ENCODE measurements at regions not wholly inside any gene's neighbourhood (a gene's known extent, or its start where the extent isn't known, plus 50 kb on each side); places are given as distances from the start of the nearest gene placed in this dataset.

- Histone ChIP-seq H3K4me1 (no peaks in the 10 kb centered on the region), H3K27me3 (ENCODE audit: low read depth) (no peaks in the 10 kb centered on the region), H3K4me3 (no peak overlapping the region), H3K9me3 (no peaks in the 10 kb centered on the region), H3K36me3 (replicated peaks) (no peaks in the 10 kb centered on the region)
- DNase-seq (ENCODE audit: low spot score in 2 of 2): no peak
- in situ Hi-C loops (cut with MboI; ENCODE audit: low sequenced_read_pairs): no loop called here
Observed at GRCh38 chr20:22352019-22352418, 232.4 kb downstream of the FOXA2 start.

- Histone ChIP-seq H3K9me3 (no peaks in the 10 kb centered on the region), H3K36me3 (replicated peaks) (no peaks in the 10 kb centered on the region), H3K27me3 (ENCODE audit: low read depth) (no peaks in the 10 kb centered on the region), H3K4me1 (no peaks in the 10 kb centered on the region), H3K4me3 (no peak overlapping the region)
- in situ Hi-C loops (cut with MboI; ENCODE audit: low sequenced_read_pairs): no loop called here
- no peak for DNase-seq (ENCODE audit: low spot score in 2 of 2)
Observed at GRCh38 chr20:22350624-22351023, 233.7 kb downstream of the FOXA2 start.

- H3K27me3 ChIP-seq (ENCODE audit: low read depth): no peaks in the 10 kb centered on the region
- H3K4me1 ChIP-seq: no peaks in the 10 kb centered on the region
- no peaks in the 10 kb centered on the region for H3K36me3 ChIP-seq (replicated peaks)
- H3K9me3 ChIP-seq: no peaks in the 10 kb centered on the region
- in situ Hi-C loops (cut with MboI; ENCODE audit: low sequenced_read_pairs): no loop called here
- DNase-seq (ENCODE audit: low spot score in 2 of 2): no peak
- no peak overlapping the region for H3K4me3 ChIP-seq
Observed at GRCh38 chr20:22348010-22348409, 236.4 kb downstream of the FOXA2 start.

- H3K36me3 ChIP-seq (replicated peaks): no peaks in the 10 kb centered on the region
- no peak for DNase-seq (ENCODE audit: low spot score in 2 of 2)
- in situ Hi-C loops (cut with MboI; ENCODE audit: low sequenced_read_pairs): no loop called here
- H3K27me3 ChIP-seq (ENCODE audit: low read depth): no peaks in the 10 kb centered on the region
- H3K4me3 ChIP-seq: no peak overlapping the region
- no peaks in the 10 kb centered on the region for H3K4me1 ChIP-seq
- no peaks in the 10 kb centered on the region for H3K9me3 ChIP-seq
Observed at GRCh38 chr20:22346716-22347115, 237.7 kb downstream of the FOXA2 start.

- Histone ChIP-seq H3K4me1 (no peaks in the 10 kb centered on the region), H3K4me3 (no peak overlapping the region), H3K9me3 (no peaks in the 10 kb centered on the region), H3K27me3 (ENCODE audit: low read depth) (no peaks in the 10 kb centered on the region), H3K36me3 (replicated peaks) (no peaks in the 10 kb centered on the region)
- no peak for DNase-seq (ENCODE audit: low spot score in 2 of 2)
- in situ Hi-C loops (cut with MboI; ENCODE audit: low sequenced_read_pairs): no loop called here
Observed at GRCh38 chr20:22343612-22344011, 240.8 kb downstream of the FOXA2 start.

GRCh38 chr20:22342410-22342809 lies 242.0 kb downstream of the FOXA2 start:
- no peak overlapping the region for H3K4me3 ChIP-seq
- in situ Hi-C loops (cut with MboI; ENCODE audit: low sequenced_read_pairs): no loop called here
- H3K4me1 ChIP-seq: no peaks in the 10 kb centered on the region
- H3K9me3 ChIP-seq: no peaks in the 10 kb centered on the region
- no peaks in the 10 kb centered on the region for H3K36me3 ChIP-seq (replicated peaks)
- DNase-seq (ENCODE audit: low spot score in 2 of 2): no peak
- H3K27me3 ChIP-seq (ENCODE audit: low read depth): no peaks in the 10 kb centered on the region

- Histone ChIP-seq H3K4me3 (no peak overlapping the region), H3K9me3 (no peaks in the 10 kb centered on the region), H3K27me3 (ENCODE audit: low read depth) (no peaks in the 10 kb centered on the region), H3K36me3 (replicated peaks) (no peaks in the 10 kb centered on the region), H3K4me1 (no peaks in the 10 kb centered on the region)
- DNase-seq (ENCODE audit: low spot score in 2 of 2): no peak
- in situ Hi-C loops (cut with MboI; ENCODE audit: low sequenced_read_pairs): no loop called here
Observed at GRCh38 chr20:22341508-22341907, 242.9 kb downstream of the FOXA2 start.

- no peaks in the 10 kb centered on the region for H3K36me3 ChIP-seq (replicated peaks)
- no peaks in the 10 kb centered on the region for H3K9me3 ChIP-seq
- no peaks in the 10 kb centered on the region for H3K4me1 ChIP-seq
- no peak overlapping the region for H3K4me3 ChIP-seq
- no peak for DNase-seq (ENCODE audit: low spot score in 2 of 2)
- H3K27me3 ChIP-seq (ENCODE audit: low read depth): no peaks in the 10 kb centered on the region
- in situ Hi-C loops (cut with MboI; ENCODE audit: low sequenced_read_pairs): loop anchor here (10.0 kb wide), 2 partner anchors 345 to 995 kb away; no protein-coding TSS in a partner anchor
Observed at GRCh38 chr20:22339946-22340345, 244.4 kb downstream of the FOXA2 start.

GRCh38 chr20:22339091-22339881 lies 245.1 kb downstream of the FOXA2 start:
- Histone ChIP-seq H3K4me1 (no peaks in the 10 kb centered on the region), H3K36me3 (replicated peaks) (no peaks in the 10 kb centered on the region), H3K9me3 (no peaks in the 10 kb centered on the region), H3K4me3 (no peak overlapping the region), H3K27me3 (ENCODE audit: low read depth) (no peaks in the 10 kb centered on the region)
- peak; percentile 58 to 61 for DNase-seq (ENCODE audit: low spot score in 2 of 2)
- in situ Hi-C loops (cut with MboI; ENCODE audit: low sequenced_read_pairs): loop anchor here (10.0 kb wide), 2 partner anchors 346 to 996 kb away; no protein-coding TSS in a partner anchor

GRCh38 chr20:22338140-22338708 lies 246.1 kb downstream of the FOXA2 start:
- H3K36me3 ChIP-seq (replicated peaks): no peaks in the 10 kb centered on the region
- in situ Hi-C loops (cut with MboI; ENCODE audit: low sequenced_read_pairs): loop anchor here (10.0 kb wide), 2 partner anchors 347 to 997 kb away; no protein-coding TSS in a partner anchor

GRCh38 chr20:22335210-22335609 lies 249.2 kb downstream of the FOXA2 start:
- Histone ChIP-seq H3K36me3 (replicated peaks) (no peaks in the 10 kb centered on the region), H3K4me1 (no peaks in the 10 kb centered on the region), H3K4me3 (no peak overlapping the region), H3K9me3 (no peaks in the 10 kb centered on the region), H3K27me3 (ENCODE audit: low read depth) (no peaks in the 10 kb centered on the region)
- DNase-seq (ENCODE audit: low spot score in 2 of 2): no peak
- in situ Hi-C loops (cut with MboI; ENCODE audit: low sequenced_read_pairs): loop anchor here (10.0 kb wide), 2 partner anchors 350 to 1000 kb away; no protein-coding TSS in a partner anchor

More at GRCh38 chr20:22338140-22338708, 246.1 kb downstream of the FOXA2 start:
- Histone ChIP-seq H3K9me3 (no peaks in the 10 kb centered on the region), H3K4me3 (no peak overlapping the region), H3K4me1 (no peaks in the 10 kb centered on the region), H3K27me3 (ENCODE audit: low read depth) (no peaks in the 10 kb centered on the region)
- no peak for DNase-seq (ENCODE audit: low spot score in 2 of 2)

GRCh38 chr20:22333885-22334545 lies 250.4 kb downstream of the FOXA2 start:
- DNase-seq (ENCODE audit: low spot score in 2 of 2): peak; percentile 40 to 71
- Histone ChIP-seq H3K27me3 (ENCODE audit: low read depth) (no peaks in the 10 kb centered on the region), H3K9me3 (no peaks in the 10 kb centered on the region), H3K36me3 (replicated peaks) (no peaks in the 10 kb centered on the region), H3K4me3 (no peak overlapping the region), H3K4me1 (no peaks in the 10 kb centered on the region)
- in situ Hi-C loops (cut with MboI; ENCODE audit: low sequenced_read_pairs): loop anchor here (10.0 kb wide), 2 partner anchors 351 to 1001 kb away; no protein-coding TSS in a partner anchor

GRCh38 chr20:22324505-22324904 lies 259.9 kb downstream of the FOXA2 start:
- Histone ChIP-seq H3K36me3 (replicated peaks) (no peaks in the 10 kb centered on the region), H3K4me1 (no peaks in the 10 kb centered on the region), H3K27me3 (ENCODE audit: low read depth) (no peaks in the 10 kb centered on the region), H3K4me3 (no peak overlapping the region), H3K9me3 (no peaks in the 10 kb centered on the region)
- in situ Hi-C loops (cut with MboI; ENCODE audit: low sequenced_read_pairs): no loop called here
- no peak for DNase-seq (ENCODE audit: low spot score in 2 of 2)

- no peak for DNase-seq (ENCODE audit: low spot score in 2 of 2)
- no peak overlapping the region for H3K4me3 ChIP-seq
- in situ Hi-C loops (cut with MboI; ENCODE audit: low sequenced_read_pairs): no loop called here
- H3K27me3 ChIP-seq (ENCODE audit: low read depth): no peaks in the 10 kb centered on the region
- H3K9me3 ChIP-seq: no peaks in the 10 kb centered on the region
- H3K36me3 ChIP-seq (replicated peaks): no peaks in the 10 kb centered on the region
- H3K4me1 ChIP-seq: no peaks in the 10 kb centered on the region
Observed at GRCh38 chr20:22322513-22322912, 261.9 kb downstream of the FOXA2 start.
